NCI-H2227 (cell line): ENCODE measurements at regions not wholly inside any gene's neighbourhood (a gene's known extent, or its start where the extent isn't known, plus 50 kb on each side); places are given as distances from the start of the nearest gene placed in this dataset.

ENCODE experiments used
- DNase-seq: peaks from one replicate; lab custom pipeline; 2025; ENCODE audit not compliant: unreplicated experiment; lab: John Stamatoyannopoulos, UW

- DNase-seq: no peak
Measured at GRCh38 chr2:129296806-129297205, 682.7 kb upstream of the RAB6C start.

- DNase-seq: no peak
Measured at GRCh38 chr2:129297430-129297829, 682.0 kb upstream of the RAB6C start.

- DNase-seq: no peak
Measured at GRCh38 chr2:129299338-129299737, 680.1 kb upstream of the RAB6C start.

GRCh38 chr2:129299756-129300155 is 679.7 kb upstream of the RAB6C start:
- no peak for DNase-seq

- DNase-seq: no peak
Measured at GRCh38 chr2:129300456-129300855, 679.0 kb upstream of the RAB6C start.

GRCh38 chr2:129301431-129301913 is 678.0 kb upstream of the RAB6C start:
- no peak for DNase-seq

GRCh38 chr2:129302106-129302505 is 677.4 kb upstream of the RAB6C start:
- DNase-seq: no peak

- DNase-seq: no peak
Measured at GRCh38 chr2:129302561-129303183, 676.8 kb upstream of the RAB6C start.

GRCh38 chr2:129314120-129314519 is 665.3 kb upstream of the RAB6C start:
- DNase-seq: no peak

- DNase-seq: peak; percentile 80
Measured at GRCh38 chr2:129318581-129319421, 660.7 kb upstream of the RAB6C start.

- DNase-seq: peak; percentile 21
Measured at GRCh38 chr2:129319422-129319717, 660.1 kb upstream of the RAB6C start.

GRCh38 chr2:129320288-129320687 is 659.2 kb upstream of the RAB6C start:
- DNase-seq: no peak

- no peak for DNase-seq
Measured at GRCh38 chr2:129324349-129324748, 655.1 kb upstream of the RAB6C start.

- no peak for DNase-seq
Measured at GRCh38 chr2:129325151-129325550, 654.3 kb upstream of the RAB6C start.

GRCh38 chr2:129329574-129329973 is 649.9 kb upstream of the RAB6C start:
- no peak for DNase-seq

GRCh38 chr2:129330504-129330903 is 649.0 kb upstream of the RAB6C start:
- DNase-seq: no peak

- no peak for DNase-seq
Measured at GRCh38 chr2:129331638-129332037, 647.8 kb upstream of the RAB6C start.

- DNase-seq: no peak
Measured at GRCh38 chr2:129334128-129334527, 645.3 kb upstream of the RAB6C start.

- no peak for DNase-seq
Measured at GRCh38 chr2:129334696-129335410, 644.6 kb upstream of the RAB6C start.

- no peak for DNase-seq
Measured at GRCh38 chr2:129336276-129336675, 643.2 kb upstream of the RAB6C start.

GRCh38 chr2:129337076-129337475 is 642.4 kb upstream of the RAB6C start:
- DNase-seq: no peak

- DNase-seq: no peak
Measured at GRCh38 chr2:129345540-129345939, 633.9 kb upstream of the RAB6C start.
